ENCODE measurements at regions not wholly inside any gene's neighbourhood (a gene's known extent, or its start where the extent isn't known, plus 50 kb on each side); places are given as distances from the start of the nearest gene placed in this dataset.

DNA sequence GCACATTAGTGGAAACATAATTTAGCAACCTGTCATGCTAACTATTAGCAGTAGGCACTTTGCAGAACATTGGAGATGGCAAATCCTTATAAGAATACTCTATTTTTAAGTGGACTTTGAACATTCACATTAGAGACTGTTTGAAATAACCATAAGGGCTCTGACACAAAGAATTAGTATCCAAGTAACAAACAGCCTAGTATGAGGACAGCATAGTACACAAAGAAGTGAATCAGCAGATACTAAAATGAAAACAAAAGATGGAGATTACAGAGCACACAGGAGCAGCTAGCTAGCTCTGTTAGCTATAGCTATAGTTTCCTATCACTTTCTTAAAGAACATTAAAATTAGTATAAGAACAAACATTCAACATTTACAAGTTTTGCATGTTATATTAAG, 256.3 kb upstream of the SPOPL start:
- FAIRE-seq (no peak), DNase-seq (ENCODE audit: low read depth in 1 of 2, low spot score in 1 of 2) (no peak), ATAC-seq (no peak)
- H3K9me3 ChIP-seq = no peaks in the 10 kb centered on the region
- no peak overlapping the region for H3K27ac ChIP-seq
- ChIA-PET POLR2A (no interaction called here), CTCF (no interaction called here)
- H3K4me3 ChIP-seq = no peak overlapping the region
- TF ChIP-seq, protein P1, sequence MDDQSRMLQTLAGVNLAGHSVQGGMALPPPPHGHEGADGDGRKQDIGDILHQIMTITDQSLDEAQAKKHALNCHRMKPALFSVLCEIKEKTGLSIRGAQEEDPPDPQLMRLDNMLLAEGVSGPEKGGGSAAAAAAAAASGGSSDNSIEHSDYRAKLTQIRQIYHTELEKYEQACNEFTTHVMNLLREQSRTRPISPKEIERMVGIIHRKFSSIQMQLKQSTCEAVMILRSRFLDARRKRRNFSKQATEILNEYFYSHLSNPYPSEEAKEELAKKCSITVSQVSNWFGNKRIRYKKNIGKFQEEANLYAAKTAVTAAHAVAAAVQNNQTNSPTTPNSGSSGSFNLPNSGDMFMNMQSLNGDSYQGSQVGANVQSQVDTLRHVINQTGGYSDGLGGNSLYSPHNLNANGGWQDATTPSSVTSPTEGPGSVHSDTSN (IDR thresholded peaks at IDR 0.05) = no peak
- no peak for TF ChIP-seq ZSCAN20 (CRISPR knock-in tag; IDR thresholded peaks at IDR 0.05)
- TF ChIP-seq MYC (IDR thresholded peaks at IDR 0.05; ENCODE audit: borderline replicate concordance, low read length) = no peak
- TF ChIP-seq GATA3 (IDR thresholded peaks at IDR 0.05; ENCODE audit: borderline replicate concordance) = no peak
- TF ChIP-seq EP300 (IDR thresholded peaks at IDR 0.05) = no peak
- no peak for TF ChIP-seq MAZ (IDR thresholded peaks at IDR 0.05; ENCODE audit: borderline replicate concordance, low read depth, low read length)
- TF ChIP-seq HDAC2 (IDR thresholded peaks at IDR 0.05) = no peak
- TF ChIP-seq, protein P2, sequence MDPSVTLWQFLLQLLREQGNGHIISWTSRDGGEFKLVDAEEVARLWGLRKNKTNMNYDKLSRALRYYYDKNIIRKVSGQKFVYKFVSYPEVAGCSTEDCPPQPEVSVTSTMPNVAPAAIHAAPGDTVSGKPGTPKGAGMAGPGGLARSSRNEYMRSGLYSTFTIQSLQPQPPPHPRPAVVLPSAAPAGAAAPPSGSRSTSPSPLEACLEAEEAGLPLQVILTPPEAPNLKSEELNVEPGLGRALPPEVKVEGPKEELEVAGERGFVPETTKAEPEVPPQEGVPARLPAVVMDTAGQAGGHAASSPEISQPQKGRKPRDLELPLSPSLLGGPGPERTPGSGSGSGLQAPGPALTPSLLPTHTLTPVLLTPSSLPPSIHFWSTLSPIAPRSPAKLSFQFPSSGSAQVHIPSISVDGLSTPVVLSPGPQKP (IDR thresholded peaks at IDR 0.05; ENCODE audit: low read depth, low read length) = no peak
- no peak for TF ChIP-seq NPAS2 (CRISPR knock-in tag; IDR thresholded peaks at IDR 0.05; ENCODE audit: borderline replicate concordance)
- TF ChIP-seq FOXS1 (CRISPR knock-in tag; IDR thresholded peaks at IDR 0.05) = no peak
- TF ChIP-seq PHF8 (IDR thresholded peaks at IDR 0.05; ENCODE audit: borderline replicate concordance, low read depth) = no peak
- no peak for TF ChIP-seq CHD4 (IDR thresholded peaks at IDR 0.05; ENCODE audit: borderline replicate concordance)
- TF ChIP-seq, protein P3, sequence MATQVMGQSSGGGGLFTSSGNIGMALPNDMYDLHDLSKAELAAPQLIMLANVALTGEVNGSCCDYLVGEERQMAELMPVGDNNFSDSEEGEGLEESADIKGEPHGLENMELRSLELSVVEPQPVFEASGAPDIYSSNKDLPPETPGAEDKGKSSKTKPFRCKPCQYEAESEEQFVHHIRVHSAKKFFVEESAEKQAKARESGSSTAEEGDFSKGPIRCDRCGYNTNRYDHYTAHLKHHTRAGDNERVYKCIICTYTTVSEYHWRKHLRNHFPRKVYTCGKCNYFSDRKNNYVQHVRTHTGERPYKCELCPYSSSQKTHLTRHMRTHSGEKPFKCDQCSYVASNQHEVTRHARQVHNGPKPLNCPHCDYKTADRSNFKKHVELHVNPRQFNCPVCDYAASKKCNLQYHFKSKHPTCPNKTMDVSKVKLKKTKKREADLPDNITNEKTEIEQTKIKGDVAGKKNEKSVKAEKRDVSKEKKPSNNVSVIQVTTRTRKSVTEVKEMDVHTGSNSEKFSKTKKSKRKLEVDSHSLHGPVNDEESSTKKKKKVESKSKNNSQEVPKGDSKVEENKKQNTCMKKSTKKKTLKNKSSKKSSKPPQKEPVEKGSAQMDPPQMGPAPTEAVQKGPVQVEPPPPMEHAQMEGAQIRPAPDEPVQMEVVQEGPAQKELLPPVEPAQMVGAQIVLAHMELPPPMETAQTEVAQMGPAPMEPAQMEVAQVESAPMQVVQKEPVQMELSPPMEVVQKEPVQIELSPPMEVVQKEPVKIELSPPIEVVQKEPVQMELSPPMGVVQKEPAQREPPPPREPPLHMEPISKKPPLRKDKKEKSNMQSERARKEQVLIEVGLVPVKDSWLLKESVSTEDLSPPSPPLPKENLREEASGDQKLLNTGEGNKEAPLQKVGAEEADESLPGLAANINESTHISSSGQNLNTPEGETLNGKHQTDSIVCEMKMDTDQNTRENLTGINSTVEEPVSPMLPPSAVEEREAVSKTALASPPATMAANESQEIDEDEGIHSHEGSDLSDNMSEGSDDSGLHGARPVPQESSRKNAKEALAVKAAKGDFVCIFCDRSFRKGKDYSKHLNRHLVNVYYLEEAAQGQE (IDR thresholded peaks at IDR 0.05) = no peak
- TF ChIP-seq RNF2 (IDR thresholded peaks at IDR 0.05; ENCODE audit: borderline replicate concordance, low read depth) = no peak
- TF ChIP-seq SREBF2 (IDR thresholded peaks at IDR 0.05) = no peak
- TF ChIP-seq ZFP36 (IDR thresholded peaks at IDR 0.05; ENCODE audit: borderline replicate concordance, partially characterized antibody) = no peak
- no peak for TF ChIP-seq RCOR1 (IDR thresholded peaks at IDR 0.05; ENCODE audit: low read depth, low read length)
- no peak for TF ChIP-seq CBX2 (IDR thresholded peaks at IDR 0.05; ENCODE audit: borderline replicate concordance, low read depth)
- no peak for TF ChIP-seq JUNB (IDR thresholded peaks at IDR 0.05)
- H3K4me2 ChIP-seq = no peak overlapping the region
- H3K4me1 ChIP-seq = peaks cover 8% of the 10 kb centered on the region; the same call in 1 of the 3 replicates

DNA sequence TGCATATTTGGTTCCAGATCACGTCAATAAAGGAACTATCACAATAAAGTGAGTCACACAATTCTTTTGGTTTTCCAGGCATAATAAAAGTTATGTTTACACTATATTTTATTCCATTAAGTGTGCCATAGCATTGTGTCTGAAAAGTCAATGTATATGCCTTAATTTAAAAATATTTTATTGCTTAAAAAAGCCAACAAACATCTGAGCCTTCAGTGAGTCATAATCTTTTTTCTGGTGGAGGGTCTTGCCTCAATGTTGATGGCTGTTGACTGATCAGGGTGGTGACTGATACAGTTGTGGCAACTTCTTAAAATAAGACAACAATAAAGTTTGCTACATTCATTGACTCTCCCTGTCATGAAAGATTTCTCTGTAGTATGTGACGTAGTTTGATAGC, 254.3 kb upstream of the SPOPL start:
- 51% methylated on average over 2 of the region's 2 CpGs for WGBS (ENCODE audit: missing lambda C conversion rate)
- H3K4me3 ChIP-seq = no peak overlapping the region
- no peak for FAIRE-seq
- DNase-seq (ENCODE audit: low read depth in 1 of 2, low spot score in 1 of 2) = no peak
- H3K27ac ChIP-seq = no peak overlapping the region
- ChIA-PET CTCF (no interaction called here), POLR2A (no interaction called here)
- no peak for ATAC-seq
- H3K4me1 ChIP-seq = peaks cover 8% of the 10 kb centered on the region; the same call in 1 of the 3 replicates
- no peaks in the 10 kb centered on the region for H3K9me3 ChIP-seq
- no peak overlapping the region for H3K4me2 ChIP-seq
- TF ChIP-seq JUN (IDR thresholded peaks at IDR 0.05) (no peak), CHD2 (IDR thresholded peaks at IDR 0.05; ENCODE audit: low read length, partially characterized antibody) (no peak), EHMT2 (IDR thresholded peaks at IDR 0.05; ENCODE audit: low read depth) (no peak), HEYL (CRISPR knock-in tag; IDR thresholded peaks at IDR 0.05) (no peak), EHF (CRISPR knock-in tag; IDR thresholded peaks at IDR 0.05) (no peak)
- TF ChIP-seq, protein P3 (IDR thresholded peaks at IDR 0.05) = no peak

Measured in A549 (cell line).